GM19452 (cell line): ENCODE measurements at regions not wholly inside any gene's neighbourhood (a gene's known extent, or its start where the extent isn't known, plus 50 kb on each side); places are given as distances from the start of the nearest gene placed in this dataset.
A peak's percentile ranks its signal among the peaks of the same experiment; 100 is the strongest.

Source experiments
- ATAC-seq: cut with Tn5 transposase; IDR thresholded peaks from one replicate; pipeline ENCODE4 v1.9.1; 2021; ENCODE audit not compliant: unreplicated experiment

DNA sequence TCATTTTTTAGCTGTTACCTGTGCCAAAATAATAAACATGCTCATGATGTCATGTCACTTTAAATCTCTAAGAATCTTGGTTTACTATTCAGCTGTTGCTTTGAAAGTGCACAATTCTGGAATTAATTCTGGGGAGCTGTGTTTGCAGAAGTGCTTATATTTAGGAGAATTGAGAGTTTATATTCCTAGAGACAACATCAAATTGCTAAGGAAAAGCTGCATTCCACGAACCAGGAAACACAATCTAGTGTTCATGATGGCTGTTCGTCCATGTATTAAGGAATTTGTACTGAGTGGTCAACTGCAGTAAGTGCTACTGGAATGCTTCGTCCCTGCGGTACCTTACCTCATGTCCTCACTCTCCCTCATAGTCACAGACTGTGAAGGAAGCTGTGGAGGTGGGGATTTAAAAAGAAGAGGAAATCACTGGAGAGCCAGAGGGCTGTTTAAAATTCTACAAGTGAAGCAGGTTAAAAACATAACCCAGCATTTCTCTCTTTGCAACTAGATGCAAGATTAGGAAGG is 161.0 kb downstream of the TRMT11 start:
- ATAC-seq = no peak

DNA sequence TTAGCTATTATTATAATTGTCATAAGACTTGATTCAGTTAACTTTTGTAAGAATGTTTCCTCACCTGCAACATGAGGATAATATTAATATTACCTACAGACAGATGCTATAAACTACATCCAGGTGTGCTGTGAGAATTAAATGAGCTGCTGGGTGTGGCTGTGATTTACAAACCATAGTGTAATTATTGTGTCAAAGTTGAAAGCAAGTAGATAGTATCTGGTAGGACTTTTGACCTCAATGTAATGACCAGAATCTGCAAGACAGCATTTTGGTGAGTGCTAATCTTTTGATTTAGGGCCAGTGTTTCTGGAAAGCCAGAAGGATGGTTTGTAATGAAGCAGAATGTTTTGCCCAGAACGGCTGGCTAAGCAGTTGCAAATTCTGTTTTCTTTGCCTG is 162.5 kb downstream of the TRMT11 start:
- no peak for ATAC-seq

DNA sequence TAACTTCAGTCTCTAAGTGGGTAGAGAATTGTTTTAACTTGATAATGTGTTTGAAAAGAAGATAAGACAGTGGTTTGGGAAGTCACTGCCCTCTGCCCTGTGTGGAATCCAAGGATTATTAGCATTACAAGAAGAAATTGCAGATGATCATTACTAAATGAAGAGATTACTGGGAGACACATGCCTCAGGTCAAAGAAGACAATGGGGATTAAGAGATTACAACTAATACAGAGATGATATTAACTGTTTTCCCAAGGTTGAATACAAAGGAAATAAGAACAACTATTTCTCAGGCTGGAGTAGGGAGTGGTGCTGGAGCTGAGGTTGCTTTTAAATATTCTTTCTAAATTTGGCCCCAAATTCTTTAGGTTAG is 166.0 kb downstream of the TRMT11 start:
- ATAC-seq = no peak

DNA sequence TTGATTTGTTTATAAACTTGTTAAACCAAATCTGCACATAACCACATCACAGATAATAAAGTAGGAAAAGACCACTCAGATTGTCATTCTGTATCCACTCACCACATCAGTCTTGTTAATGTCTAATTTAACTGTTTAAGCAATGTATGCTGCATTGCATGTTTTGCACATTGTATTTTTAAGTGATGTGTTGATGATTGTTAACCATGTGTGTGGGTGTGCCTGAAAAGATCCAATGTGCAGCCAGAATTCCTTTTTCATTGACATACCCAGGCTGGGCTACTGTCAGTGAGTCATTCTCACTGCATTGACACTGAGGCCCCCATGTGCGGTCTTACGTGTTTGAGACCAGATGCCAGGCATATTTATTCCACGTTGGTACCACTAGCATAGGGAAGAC is 167.3 kb downstream of the TRMT11 start:
- no peak for ATAC-seq

DNA sequence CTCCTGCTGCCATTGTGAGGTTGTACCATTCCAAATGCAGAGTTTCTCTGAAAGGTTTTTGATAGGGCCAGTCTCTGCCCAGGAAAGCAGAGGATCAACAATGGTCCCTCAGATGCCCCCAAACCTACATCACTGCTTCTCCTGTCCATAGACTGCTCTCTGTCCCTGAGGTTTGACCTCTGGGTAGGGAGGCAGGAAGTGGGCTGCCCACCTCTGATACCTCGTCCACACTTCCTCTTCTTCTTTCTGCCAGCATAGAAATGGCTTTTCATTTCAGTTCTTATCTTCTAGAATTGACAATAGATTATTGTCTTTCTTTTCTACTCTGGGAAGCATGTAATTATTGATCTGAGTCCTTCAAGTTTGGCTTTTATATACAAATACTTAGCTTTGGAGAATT is 170.6 kb downstream of the TRMT11 start:
- ATAC-seq = peak; percentile 94

DNA sequence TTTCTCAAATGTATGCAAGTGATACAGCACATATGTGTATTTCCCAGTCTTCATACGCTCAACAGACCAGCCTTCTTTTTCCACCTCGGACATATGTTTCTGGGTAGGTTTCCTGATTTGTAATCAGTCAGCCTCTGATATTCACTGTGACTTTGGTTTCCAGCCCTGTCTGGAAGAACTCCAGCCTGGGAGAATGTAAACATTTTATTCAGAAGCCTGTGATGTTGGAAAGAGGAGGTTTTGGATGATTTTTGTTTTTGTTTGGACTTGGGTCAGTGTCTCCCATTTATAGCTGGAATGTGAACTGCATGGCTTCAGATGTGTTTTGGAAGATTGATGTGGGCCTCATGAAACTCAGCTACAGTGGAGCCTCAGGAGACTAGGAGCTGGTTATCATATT is 172.2 kb upstream of the CENPW start:
- no peak for ATAC-seq

DNA sequence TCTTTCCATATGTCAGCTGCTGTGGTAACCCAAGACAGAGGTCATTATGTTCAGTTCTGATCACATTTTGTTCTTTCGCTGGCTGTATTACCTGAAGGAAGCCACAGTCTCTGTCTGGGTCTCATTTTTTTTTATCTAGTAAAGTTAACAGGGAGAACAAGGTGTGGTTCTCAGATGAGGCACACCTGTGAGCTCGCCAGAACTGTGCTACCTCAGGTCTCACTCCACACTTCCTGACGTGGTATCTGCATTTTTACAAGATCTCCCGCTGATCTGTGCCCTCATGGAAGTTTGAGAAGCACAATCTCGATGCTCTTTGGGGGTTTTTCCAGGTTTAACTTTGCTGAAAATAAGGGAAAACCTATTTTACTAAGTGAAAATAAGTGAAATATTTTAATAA is 169.5 kb upstream of the CENPW start:
- no peak for ATAC-seq

DNA sequence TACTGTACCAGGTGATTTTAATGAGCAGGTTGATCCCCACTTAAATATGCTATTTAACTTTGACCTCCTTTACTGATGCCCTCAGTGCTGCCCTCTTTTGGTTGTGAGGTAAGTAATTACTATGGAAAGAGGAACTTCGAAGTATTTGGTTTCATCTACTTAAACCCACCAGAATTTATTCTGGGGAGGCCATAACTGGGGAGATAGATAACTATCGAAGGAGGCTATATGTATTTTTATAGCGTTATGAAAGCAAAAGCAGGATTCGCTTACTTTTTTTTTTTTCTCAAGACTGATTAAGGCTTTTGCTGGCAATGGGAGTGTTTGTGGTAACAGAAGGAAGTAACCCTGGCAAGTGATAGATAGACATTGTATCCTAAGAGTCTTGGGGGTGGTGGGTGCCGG is 168.9 kb upstream of the CENPW start:
- peak; percentile 89 for ATAC-seq

DNA sequence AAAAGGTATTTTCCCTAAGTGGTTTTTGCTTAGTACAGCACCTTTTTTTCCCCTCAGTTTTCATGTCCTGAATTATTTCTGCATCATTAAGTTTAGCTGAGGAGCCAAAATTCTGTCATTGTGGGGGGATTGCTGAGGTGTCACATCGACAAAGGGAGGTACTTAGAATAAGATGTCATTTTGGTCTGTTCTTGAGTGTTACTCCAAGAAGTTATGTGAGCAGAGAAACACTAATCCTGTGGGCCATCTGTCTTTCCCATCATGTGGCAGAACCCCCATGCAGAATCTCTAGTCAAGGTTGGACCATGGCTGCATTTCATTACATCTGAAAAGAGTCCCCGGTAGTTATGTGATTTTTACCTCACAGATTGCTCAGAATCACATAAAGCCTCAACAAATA is 167.8 kb upstream of the CENPW start:
- ATAC-seq = no peak

DNA sequence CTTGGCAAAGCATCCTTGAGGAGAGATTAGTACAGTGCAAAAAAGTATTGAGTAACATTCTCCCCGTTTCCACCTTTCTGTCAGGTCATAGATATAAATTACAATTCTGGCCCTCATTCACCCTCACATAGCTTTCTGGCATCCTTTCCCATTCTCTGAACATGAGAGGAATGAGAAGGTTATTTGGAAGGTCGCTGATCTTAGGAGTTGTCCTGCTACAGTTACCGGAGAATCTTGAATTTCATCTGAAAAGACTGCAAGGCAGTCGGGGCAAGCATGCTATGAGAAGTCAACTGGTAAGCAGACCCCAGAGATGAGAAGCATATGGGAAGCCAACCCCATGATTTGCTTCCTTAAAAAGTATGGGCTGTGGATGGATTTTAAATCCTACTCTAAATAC is 166.7 kb upstream of the CENPW start:
- ATAC-seq = no peak

DNA sequence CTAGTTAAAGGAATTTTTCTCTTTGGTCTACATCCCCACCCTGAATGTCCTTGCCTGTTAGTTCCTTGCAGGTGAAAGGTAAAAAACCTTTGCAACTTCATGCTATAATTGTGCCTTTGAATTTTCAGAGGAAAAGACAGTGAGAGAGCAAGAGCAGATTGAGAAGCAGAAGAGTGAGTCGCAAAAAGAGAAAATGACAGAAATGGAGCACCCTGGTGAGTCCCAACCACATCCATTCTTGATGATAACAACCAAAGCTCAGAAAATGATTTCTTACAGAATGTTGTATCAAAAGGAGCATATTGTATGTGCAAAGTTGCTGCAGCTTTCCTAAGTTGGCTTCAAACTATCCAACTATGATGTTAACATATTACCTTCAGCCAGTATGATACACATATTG is 165.2 kb upstream of the CENPW start:
- no peak for ATAC-seq

DNA sequence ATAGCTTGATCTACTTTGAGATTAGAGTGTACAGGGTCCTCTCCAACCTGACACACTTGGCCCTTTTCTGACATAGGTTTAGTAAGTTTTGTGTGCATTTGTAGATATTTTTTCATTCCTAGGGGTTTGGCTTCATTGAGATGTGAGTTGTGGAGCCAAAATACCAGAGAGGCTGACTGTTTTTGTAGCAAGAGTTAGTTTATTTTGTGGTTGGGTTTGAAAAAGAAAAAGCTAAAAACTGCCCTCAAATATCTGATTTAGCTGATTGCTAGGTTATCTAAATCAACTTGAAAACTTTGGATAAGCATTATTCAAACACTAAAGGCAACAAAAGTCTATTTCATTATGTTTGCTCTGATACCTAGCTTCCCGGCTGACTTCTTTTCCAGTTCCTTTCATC is 164.7 kb upstream of the CENPW start:
- no peak for ATAC-seq

DNA sequence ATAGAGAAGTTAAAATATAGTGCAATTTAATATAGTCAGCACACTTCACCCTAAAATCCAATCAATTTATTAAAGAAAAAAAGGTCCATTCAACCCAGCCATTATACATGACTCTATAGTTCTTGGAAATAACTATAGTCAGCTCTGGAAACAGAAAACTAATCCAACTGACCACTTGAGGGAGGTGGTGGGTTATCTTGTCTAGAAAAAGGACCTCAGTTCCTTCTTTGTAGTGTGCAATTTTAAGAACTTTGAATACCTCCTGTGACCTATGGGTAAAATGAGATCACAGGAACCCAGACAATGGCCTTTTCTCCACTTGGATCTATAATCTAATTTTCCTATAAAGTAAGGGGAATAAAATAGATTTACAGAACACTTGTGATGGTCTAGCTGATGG is 163.6 kb upstream of the CENPW start:
- ATAC-seq = no peak

DNA sequence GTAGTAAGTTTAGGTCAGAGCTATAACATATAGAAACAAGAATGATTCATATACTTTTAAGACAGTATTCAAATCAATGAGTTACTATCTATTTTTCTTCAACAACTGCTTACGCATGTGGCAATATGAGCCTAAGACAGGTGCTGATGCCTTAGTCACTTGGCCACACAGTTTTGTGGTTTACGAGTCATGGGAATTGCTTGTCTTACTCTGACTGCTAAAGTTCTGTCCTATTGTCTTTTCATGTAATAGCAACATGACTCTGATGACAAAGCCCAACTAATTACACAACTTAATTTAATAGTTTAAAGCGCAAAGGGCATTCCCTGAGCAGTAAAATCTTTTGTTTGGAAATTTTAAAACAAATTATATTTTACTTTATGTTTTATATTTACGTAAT is 159.3 kb upstream of the CENPW start:
- no peak for ATAC-seq

DNA sequence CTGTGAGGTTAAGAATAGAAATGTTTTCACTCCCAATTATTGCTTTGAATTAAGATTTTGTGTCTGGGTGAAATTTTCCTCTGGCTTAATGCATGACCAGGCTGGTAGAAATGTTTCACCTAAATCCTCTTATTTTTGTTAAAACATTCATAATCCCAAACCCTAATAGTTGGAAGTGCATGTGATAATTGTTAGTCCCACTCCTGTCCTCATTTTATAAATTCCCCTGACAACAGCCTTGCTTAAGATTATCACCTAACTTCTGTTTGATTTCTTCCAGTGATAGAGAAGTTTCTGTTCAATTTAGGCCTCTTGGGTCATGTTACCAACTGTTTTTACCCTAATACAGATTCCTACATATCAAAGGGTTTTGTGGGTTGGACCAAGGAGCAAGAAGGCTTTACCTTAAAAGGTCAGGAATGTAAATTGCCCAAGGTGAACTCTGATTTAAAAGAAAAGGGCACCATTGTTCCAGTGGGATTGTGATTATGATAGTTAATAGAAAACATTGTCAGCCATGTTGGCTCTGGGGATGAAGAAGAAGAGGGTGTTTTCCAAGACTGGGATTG is 158.7 kb upstream of the CENPW start:
- no peak for ATAC-seq

DNA sequence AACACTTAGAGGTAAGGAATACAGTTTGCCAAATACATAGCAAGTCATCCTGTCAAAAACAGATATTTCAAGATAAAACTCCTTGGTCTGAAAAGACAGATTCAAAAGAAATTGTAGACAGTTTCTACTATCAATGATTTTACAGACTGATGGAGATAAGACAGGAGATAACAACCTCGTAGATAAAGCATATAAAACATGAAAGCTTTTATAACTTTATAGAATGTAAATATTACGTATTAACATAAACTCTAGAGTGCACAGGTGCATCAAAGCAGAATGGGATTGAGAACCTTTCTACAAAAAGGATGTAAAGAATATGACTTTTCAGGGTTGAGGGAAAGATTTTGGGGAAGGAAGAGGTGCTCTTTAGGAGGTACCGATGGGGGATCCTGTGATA is 158.0 kb upstream of the CENPW start:
- no peak for ATAC-seq

DNA sequence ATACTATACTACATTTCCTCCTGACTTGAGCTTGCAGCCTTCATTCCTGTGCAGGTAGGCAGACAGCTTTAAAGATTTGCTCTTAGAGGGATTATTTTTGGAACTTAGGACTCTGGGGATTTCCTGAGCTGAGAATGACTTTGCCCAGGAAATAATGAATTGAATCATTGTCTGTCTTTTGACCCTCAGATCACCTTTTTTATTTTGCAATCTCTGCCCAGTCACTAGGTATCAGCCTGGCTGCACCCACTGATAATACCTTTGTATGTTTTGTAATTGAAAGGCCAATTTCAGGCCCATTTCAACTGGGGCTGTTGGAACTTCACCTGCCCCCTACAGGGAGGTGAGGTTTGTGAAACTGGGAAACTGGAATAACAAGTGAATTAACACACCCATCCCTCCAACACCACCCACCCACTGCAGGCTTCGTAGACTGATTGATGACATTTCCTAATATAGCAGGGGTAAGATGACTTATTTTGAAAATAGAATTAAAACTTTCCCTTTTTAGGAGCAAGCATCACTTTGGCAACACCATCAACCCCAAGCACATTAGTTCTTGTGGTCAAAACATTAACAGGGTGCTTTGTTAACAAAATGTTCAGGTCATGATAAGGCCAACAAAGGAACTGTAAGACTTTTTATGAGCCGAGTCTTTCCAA is 157.1 kb upstream of the CENPW start:
- ATAC-seq = no peak

DNA sequence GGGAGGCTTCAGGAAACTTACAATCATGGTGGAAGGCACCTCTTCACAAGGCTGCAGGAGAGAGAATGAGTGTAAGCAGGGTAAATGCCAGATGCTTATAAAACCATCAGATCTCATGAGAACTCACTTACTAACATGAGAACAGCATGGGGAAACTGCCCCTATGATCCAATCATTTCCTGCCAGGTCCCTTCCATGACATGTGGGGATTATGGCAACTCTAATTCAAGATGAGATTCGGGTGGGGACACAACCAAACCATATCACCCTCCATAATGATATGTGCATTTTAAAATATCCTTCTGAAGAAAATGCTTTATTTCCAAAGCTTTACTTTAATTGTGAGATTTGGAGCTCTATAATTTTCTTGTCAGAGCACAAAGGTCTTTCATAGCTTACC is 154.1 kb upstream of the CENPW start:
- no peak for ATAC-seq

DNA sequence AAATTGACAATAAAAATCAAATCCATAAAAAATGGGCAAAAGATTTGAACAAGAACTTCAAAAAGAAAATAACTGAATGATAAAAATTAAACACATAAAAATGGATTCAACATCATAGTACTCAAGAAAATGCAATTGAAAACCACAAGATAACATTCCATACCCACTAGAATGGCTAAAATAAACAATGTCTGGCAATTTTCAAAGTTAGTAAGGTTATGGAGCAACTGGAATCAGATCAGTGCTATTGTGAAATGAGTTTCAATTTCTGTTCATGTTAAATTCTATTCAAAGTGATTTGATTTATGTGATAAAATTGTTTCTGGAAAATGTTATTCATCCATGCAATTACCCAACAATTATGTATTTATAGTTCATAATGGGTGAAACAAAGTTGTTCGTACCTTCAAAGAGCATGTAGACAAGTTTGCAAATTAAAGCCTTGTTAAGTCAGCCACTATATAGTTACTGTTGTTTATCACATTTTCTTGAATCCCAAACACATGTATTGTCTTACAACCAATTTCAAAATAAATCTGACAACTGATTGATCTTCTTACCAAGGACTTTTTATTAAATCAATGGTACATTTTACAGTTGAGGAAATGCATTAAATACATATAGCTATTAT is 151.5 kb upstream of the CENPW start:
- ATAC-seq = no peak

DNA sequence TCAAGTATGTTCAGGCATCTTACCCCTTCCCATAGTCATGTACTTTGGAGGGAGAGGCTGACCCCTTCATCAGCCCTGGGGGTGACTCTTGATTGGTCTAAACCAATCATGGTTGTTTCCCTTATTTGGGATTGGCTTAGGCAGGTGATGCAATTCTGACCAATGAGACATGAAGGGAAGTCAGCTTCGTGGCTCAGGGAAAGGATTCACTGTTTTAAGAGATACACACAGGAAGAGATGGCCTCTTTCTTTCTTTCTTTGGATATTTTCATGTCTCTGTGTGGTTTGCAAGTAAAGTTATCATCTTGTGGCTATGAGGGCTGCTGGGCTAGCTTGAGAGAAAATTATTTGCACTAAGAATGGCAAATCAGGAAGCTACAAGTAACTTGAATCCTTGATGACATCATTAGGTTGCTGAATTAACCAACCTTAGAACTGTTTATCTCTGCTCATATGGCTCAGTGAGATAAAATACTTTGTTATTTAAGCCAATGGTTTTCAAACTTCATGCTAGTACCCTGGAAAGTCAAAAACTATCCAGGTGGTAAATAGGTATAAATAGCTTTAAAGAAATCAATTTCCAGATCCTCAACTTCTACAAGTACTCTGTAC is 144.2 kb upstream of the CENPW start:
- ATAC-seq = no peak

DNA sequence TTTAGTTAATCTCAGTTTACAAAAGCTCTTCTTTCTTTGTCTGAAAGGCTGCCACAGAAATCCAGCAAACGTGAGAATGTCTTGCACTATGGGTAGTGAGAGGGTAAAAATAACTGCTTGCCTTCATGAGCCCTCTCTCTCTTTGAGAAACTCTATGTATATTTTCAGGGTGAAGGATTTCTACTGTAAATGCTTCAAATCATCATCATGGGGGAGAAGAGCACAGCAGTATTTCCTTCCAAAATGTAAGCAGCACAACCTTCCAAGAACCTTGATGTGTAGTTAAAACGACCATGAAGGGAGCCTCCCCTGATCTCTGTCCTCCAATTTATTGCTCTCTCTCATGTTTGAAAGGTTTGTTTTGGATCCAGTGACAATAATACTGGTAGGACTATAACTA is 141.3 kb upstream of the CENPW start:
- ATAC-seq = no peak

DNA sequence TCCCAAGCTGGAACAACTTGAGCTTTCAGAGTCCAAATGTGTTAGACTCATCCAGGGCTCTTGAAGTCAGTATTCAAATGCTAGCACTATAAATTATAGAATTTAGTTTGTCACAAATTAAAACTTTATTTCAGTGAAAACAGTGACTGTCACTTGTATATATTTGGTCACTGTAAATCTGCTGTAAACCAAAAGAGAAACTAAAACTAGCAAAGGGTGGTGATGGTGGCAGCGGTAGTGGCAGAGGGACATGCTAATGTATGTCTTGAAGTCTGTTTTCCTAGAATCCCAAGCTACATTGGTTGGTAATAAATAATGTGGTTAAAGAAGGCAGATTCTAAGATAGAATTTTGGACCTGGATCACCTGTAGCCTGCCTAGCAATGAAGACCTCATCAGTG is 140.4 kb upstream of the CENPW start:
- peak; percentile 61 for ATAC-seq
